ENCODE measurements at regions not wholly inside any gene's neighbourhood (a gene's known extent, or its start where the extent isn't known, plus 50 kb on each side); places are given as distances from the start of the nearest gene placed in this dataset.

- TF ChIP-seq ZNF274 (IDR thresholded peaks at IDR 0.05; ENCODE audit: low read depth, low read length) (no peak), YY1 (IDR thresholded peaks at IDR 0.05; ENCODE audit: insufficient read depth, insufficient read length) (no peak)
These were observed 77.2 kb upstream of the TNS3 start for GRCh38 chr7:47658886-47659635.
